ENCODE measurements at regions not wholly inside any gene's neighbourhood (a gene's known extent, or its start where the extent isn't known, plus 50 kb on each side); places are given as distances from the start of the nearest gene placed in this dataset.

- no peaks in the 10 kb centered on the region for H3K9me3 ChIP-seq
- H3K36me3 ChIP-seq, result no peaks in the 10 kb centered on the region
- ATAC-seq, result no peak
- H3K4me1 ChIP-seq, result no peaks in the 10 kb centered on the region
- DNase-seq, result no peak
- no peak for TF ChIP-seq CTCF (IDR thresholded peaks at IDR 0.05)
- H3K4me3 ChIP-seq, result no peak overlapping the region
- intact Hi-C loops (cut with DNase I), result no loop called here
- H3K27ac ChIP-seq, result no peak overlapping the region
- H3K27me3 ChIP-seq, result peaks cover 0 to 46% of the 10 kb centered on the region in 2 donors
Measured at GRCh38 chr9:99359336-99359735, 137.3 kb downstream of the SEC61B start.

- intact Hi-C loops (cut with DNase I), result no loop called here
Measured at GRCh38 chr9:99360026-99360425, 137.9 kb downstream of the SEC61B start.

GRCh38 chr9:99361817-99362216, 139.7 kb downstream of the SEC61B start:
- DNase-seq (peak in 2 of 4 donors; percentile 32 to 46), ATAC-seq (peak; percentile 58)
- Histone ChIP-seq H3K36me3 (no peaks in the 10 kb centered on the region), H3K27me3 (peaks cover 0 to 47% of the 10 kb centered on the region in 2 donors), H3K4me3 (no peak overlapping the region), H3K27ac (no peak overlapping the region), H3K4me1 (no peaks in the 10 kb centered on the region), H3K9me3 (no peaks in the 10 kb centered on the region)
- TF ChIP-seq CTCF (IDR thresholded peaks at IDR 0.05), result no peak
- intact Hi-C loops (cut with DNase I), result no loop called here

More at GRCh38 chr9:99360026-99360425, 137.9 kb downstream of the SEC61B start:
- no peak for TF ChIP-seq CTCF (IDR thresholded peaks at IDR 0.05)
- no peaks in the 10 kb centered on the region for H3K36me3 ChIP-seq
- ATAC-seq (no peak), DNase-seq (no peak)
- H3K9me3 ChIP-seq, result no peaks in the 10 kb centered on the region
- H3K27me3 ChIP-seq, result peaks cover 0 to 46% of the 10 kb centered on the region in 2 donors
- no peak overlapping the region for H3K27ac ChIP-seq
- H3K4me3 ChIP-seq, result no peak overlapping the region
- H3K4me1 ChIP-seq, result no peaks in the 10 kb centered on the region

- Histone ChIP-seq H3K4me1 (no peaks in the 10 kb centered on the region), H3K9me3 (no peaks in the 10 kb centered on the region), H3K36me3 (no peaks in the 10 kb centered on the region), H3K27ac (no peak overlapping the region), H3K4me3 (no peak overlapping the region), H3K27me3 (peaks cover 0 to 52% of the 10 kb centered on the region in 2 donors)
- no peak for ATAC-seq
- DNase-seq, result no peak
- no peak for TF ChIP-seq CTCF (IDR thresholded peaks at IDR 0.05)
- intact Hi-C loops (cut with DNase I), result no loop called here
Measured at GRCh38 chr9:99362321-99362720, 140.2 kb downstream of the SEC61B start.

- peaks cover 0 to 59% of the 10 kb centered on the region in 2 donors for H3K27me3 ChIP-seq
- peaks cover 0 to 5% of the 10 kb centered on the region in 2 donors for H3K4me1 ChIP-seq
- H3K36me3 ChIP-seq, result no peaks in the 10 kb centered on the region
- intact Hi-C loops (cut with DNase I), result no loop called here
- no peaks in the 10 kb centered on the region for H3K9me3 ChIP-seq
- no peak for TF ChIP-seq CTCF (IDR thresholded peaks at IDR 0.05)
- no peak for ATAC-seq
- H3K27ac ChIP-seq, result no peak overlapping the region
- H3K4me3 ChIP-seq, result no peak overlapping the region
- DNase-seq, result no peak
Measured at GRCh38 chr9:99363509-99363908, 141.4 kb downstream of the SEC61B start.

Data from left lung (tissue), 4 donors.